Kidney glomerular epithelial cell (primary cell): ENCODE measurements at regions not wholly inside any gene's neighbourhood (a gene's known extent, or its start where the extent isn't known, plus 50 kb on each side); places are given as distances from the start of the nearest gene placed in this dataset.

Source experiments
- DNase-seq: peaks from one replicate; lab custom pipeline; 2025; lab: John Stamatoyannopoulos, UW

GRCh38 chr22:47284360-47284759 is 521.9 kb downstream of the TBC1D22A start:
- DNase-seq: no peak

GRCh38 chr22:47283616-47284270 is 521.3 kb downstream of the TBC1D22A start:
- DNase-seq: no peak

- no peak for DNase-seq
Measured at GRCh38 chr22:47282851-47283250, 520.4 kb downstream of the TBC1D22A start.

- DNase-seq: no peak
Measured at GRCh38 chr22:47282366-47282765, 519.9 kb downstream of the TBC1D22A start.

GRCh38 chr22:47281126-47282106 is 519.0 kb downstream of the TBC1D22A start:
- DNase-seq: peak; percentile 47

GRCh38 chr22:47280301-47280700 is 517.9 kb downstream of the TBC1D22A start:
- no peak for DNase-seq

GRCh38 chr22:47279746-47280145 is 517.3 kb downstream of the TBC1D22A start:
- DNase-seq: no peak

- no peak for DNase-seq
Measured at GRCh38 chr22:47279337-47279736, 516.9 kb downstream of the TBC1D22A start.

GRCh38 chr22:47278655-47279054 is 516.2 kb downstream of the TBC1D22A start:
- DNase-seq: no peak

- no peak for DNase-seq
Measured at GRCh38 chr22:47277531-47277930, 515.1 kb downstream of the TBC1D22A start.

GRCh38 chr22:47276991-47277390 is 514.5 kb downstream of the TBC1D22A start:
- DNase-seq: no peak

- no peak for DNase-seq
Measured at GRCh38 chr22:47276450-47276820, 514.0 kb downstream of the TBC1D22A start.

GRCh38 chr22:47275605-47276449 is 513.4 kb downstream of the TBC1D22A start:
- no peak for DNase-seq

GRCh38 chr22:47274196-47274595 is 511.7 kb downstream of the TBC1D22A start:
- DNase-seq: no peak

- DNase-seq: no peak
Measured at GRCh38 chr22:47270463-47271135, 508.1 kb downstream of the TBC1D22A start.

GRCh38 chr22:47269516-47270088 is 507.2 kb downstream of the TBC1D22A start:
- DNase-seq: no peak

GRCh38 chr22:47267513-47268282 is 505.2 kb downstream of the TBC1D22A start:
- DNase-seq: no peak

GRCh38 chr22:47266329-47266728 is 503.9 kb downstream of the TBC1D22A start:
- no peak for DNase-seq

- no peak for DNase-seq
Measured at GRCh38 chr22:47260551-47260950, 498.1 kb downstream of the TBC1D22A start.

GRCh38 chr22:47259990-47260389 is 497.5 kb downstream of the TBC1D22A start:
- DNase-seq: no peak

GRCh38 chr22:47259049-47259448 is 496.6 kb downstream of the TBC1D22A start:
- no peak for DNase-seq
